A673 (cell line): ENCODE measurements at regions not wholly inside any gene's neighbourhood (a gene's known extent, or its start where the extent isn't known, plus 50 kb on each side); places are given as distances from the start of the nearest gene placed in this dataset.

ENCODE experiments used
- EZH2 ChIP-seq: fragments of 200-600 bp; sonication (generic); IDR thresholded peaks from 2 replicates; pipeline ENCODE4 v1.6.1; 2017; ENCODE audit warnings: borderline replicate concordance, low read depth, mild to moderate bottlenecking, mixed read lengths, antibody characterized with exemption, low read length; ENCODE audit not compliant: poor library complexity, severe bottlenecking
- TF ChIP-seq, protein P1 (sequence below): fragments of 300-800, 200-600 bp; sonication (generic); conservative IDR thresholded peaks from 2 replicates; pipeline ENCODE4 v1.5.1; 2017; ENCODE audit warnings: low read depth, mild to moderate bottlenecking, antibody characterized with exemption, low read length, moderate library complexity, mixed read lengths

DNA sequence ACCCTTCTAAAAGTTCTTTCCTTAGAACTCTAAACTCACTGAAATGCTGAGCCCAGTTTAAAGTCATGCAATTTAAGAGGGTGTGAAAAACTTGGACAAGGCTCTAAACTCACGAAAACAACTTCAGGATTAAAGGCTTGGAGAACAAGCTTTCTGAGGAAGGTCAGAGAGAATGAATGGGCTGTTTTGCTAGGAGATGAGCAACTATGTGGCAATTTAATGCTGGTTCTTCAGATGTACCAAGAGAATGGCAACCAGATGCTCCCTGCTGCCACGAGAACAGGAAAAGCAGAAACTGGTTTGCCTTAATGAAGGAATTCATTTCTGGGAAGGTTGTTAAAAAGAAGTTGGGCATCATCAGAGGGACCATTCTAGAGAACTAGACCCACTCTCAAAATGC, 77.8 kb upstream of the PMAIP1 start:
- TF ChIP-seq, protein P1, sequence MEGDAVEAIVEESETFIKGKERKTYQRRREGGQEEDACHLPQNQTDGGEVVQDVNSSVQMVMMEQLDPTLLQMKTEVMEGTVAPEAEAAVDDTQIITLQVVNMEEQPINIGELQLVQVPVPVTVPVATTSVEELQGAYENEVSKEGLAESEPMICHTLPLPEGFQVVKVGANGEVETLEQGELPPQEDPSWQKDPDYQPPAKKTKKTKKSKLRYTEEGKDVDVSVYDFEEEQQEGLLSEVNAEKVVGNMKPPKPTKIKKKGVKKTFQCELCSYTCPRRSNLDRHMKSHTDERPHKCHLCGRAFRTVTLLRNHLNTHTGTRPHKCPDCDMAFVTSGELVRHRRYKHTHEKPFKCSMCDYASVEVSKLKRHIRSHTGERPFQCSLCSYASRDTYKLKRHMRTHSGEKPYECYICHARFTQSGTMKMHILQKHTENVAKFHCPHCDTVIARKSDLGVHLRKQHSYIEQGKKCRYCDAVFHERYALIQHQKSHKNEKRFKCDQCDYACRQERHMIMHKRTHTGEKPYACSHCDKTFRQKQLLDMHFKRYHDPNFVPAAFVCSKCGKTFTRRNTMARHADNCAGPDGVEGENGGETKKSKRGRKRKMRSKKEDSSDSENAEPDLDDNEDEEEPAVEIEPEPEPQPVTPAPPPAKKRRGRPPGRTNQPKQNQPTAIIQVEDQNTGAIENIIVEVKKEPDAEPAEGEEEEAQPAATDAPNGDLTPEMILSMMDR = no peak
- no peak for TF ChIP-seq EZH2
